MM.1S (cell line): ENCODE measurements at regions not wholly inside any gene's neighbourhood (a gene's known extent, or its start where the extent isn't known, plus 50 kb on each side); places are given as distances from the start of the nearest gene placed in this dataset.

Source experiments
- CTCF ChIP-seq: fragments of 300-600 bp; sonication (generic); IDR thresholded peaks from 2 replicates; pipeline ENCODE4 v1.5.1; 2016; ENCODE audit warnings: antibody characterized with exemption, low read length, mixed read lengths
- EZH2 ChIP-seq: fragments of 300-600 bp; sonication (generic); optimal IDR thresholded peaks from 2 replicates; pipeline ENCODE3; 2017; ENCODE audit warnings: low read depth, mild to moderate bottlenecking, antibody characterized with exemption, low read length, mixed read lengths
- EZH2phosphoT487 ChIP-seq: fragments of 300-600 bp; sonication (generic); IDR thresholded peaks from 2 replicates; pipeline ENCODE4 v1.6.1; 2018; ENCODE audit warnings: antibody characterized with exemption, low read length

- no peak for TF ChIP-seq CTCF
- TF ChIP-seq EZH2 = no peak
- TF ChIP-seq EZH2phosphoT487 = no peak
Measured at GRCh38 chr4:100780126-100780525, 262.3 kb upstream of the EMCN start.
